ENCODE measurements at regions not wholly inside any gene's neighbourhood (a gene's known extent, or its start where the extent isn't known, plus 50 kb on each side); places are given as distances from the start of the nearest gene placed in this dataset.
A peak's percentile ranks its signal among the peaks of the same experiment; 100 is the strongest.

DNA sequence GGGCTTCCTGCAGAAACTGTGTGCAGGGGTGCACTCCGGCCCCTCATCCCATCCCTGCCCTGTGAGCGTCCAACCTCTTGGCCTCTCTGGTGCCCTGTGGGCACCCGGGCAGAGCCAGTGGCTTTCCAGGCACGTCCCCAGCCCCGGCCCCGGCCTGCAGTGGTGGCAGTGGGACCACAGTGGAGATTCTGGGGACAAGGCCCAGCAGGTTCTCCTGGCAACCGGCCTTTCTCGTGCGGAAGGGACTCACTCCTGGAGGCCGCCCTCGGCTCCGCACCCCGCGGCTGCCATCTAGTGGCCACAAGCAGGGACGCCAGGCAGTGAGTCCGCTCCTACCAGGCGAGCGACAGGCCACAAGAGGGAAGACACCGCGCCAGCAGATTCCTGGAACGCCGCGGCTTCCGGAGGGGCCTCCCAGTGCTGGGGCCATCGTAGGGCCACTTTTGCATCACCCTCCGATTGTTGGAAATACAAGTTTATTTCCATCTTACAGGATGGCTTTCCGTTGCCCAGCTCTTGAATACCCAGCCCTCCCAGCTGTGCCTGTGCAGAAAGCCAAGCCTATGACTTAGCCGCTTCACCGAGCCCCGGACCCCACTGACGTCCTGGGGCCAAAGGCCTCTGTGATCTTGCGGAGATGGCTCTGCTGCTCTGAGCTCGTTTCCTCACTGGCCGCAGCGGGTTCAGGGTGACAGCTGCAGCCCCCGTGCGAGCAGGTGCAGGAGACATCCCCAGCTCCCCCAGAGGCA, 357.3 kb downstream of the CTTN start:
- Histone ChIP-seq H3K4me3 (no peak overlapping the region), H3K27ac (no peak overlapping the region), H3K36me3 (no peaks in the 10 kb centered on the region), H3K9me3 (peaks cover 0 to 10% of the 10 kb centered on the region in 2 donors), H3K4me1 (peaks cover 0 to 7% of the 10 kb centered on the region in 2 donors), H3K27me3 (no peaks in the 10 kb centered on the region)
- TF ChIP-seq, protein P1, sequence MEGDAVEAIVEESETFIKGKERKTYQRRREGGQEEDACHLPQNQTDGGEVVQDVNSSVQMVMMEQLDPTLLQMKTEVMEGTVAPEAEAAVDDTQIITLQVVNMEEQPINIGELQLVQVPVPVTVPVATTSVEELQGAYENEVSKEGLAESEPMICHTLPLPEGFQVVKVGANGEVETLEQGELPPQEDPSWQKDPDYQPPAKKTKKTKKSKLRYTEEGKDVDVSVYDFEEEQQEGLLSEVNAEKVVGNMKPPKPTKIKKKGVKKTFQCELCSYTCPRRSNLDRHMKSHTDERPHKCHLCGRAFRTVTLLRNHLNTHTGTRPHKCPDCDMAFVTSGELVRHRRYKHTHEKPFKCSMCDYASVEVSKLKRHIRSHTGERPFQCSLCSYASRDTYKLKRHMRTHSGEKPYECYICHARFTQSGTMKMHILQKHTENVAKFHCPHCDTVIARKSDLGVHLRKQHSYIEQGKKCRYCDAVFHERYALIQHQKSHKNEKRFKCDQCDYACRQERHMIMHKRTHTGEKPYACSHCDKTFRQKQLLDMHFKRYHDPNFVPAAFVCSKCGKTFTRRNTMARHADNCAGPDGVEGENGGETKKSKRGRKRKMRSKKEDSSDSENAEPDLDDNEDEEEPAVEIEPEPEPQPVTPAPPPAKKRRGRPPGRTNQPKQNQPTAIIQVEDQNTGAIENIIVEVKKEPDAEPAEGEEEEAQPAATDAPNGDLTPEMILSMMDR (IDR thresholded peaks at IDR 0.05) = peak; percentile 87 to 97
- DNase-seq (ENCODE audit: low spot score) = peak; percentile 76

- Histone ChIP-seq H3K27ac (no peak overlapping the region), H3K4me1 (peaks cover 0 to 7% of the 10 kb centered on the region in 2 donors), H3K4me3 (no peak overlapping the region), H3K36me3 (no peaks in the 10 kb centered on the region), H3K9me3 (peaks cover 0 to 3% of the 10 kb centered on the region in 2 donors), H3K27me3 (no peaks in the 10 kb centered on the region)
- TF ChIP-seq, protein P1 (IDR thresholded peaks at IDR 0.05) = no peak
- DNase-seq (ENCODE audit: low spot score) = no peak
Measured at GRCh38 chr11:70756341-70756740, 358.0 kb downstream of the CTTN start.

- Histone ChIP-seq H3K27me3 (no peaks in the 10 kb centered on the region), H3K27ac (no peak overlapping the region), H3K9me3 (no peaks in the 10 kb centered on the region), H3K4me1 (peaks cover 0 to 7% of the 10 kb centered on the region in 2 donors), H3K4me3 (no peak overlapping the region), H3K36me3 (no peaks in the 10 kb centered on the region)
- TF ChIP-seq, protein P1 (IDR thresholded peaks at IDR 0.05) = no peak
- DNase-seq (ENCODE audit: low spot score) = no peak
Measured at GRCh38 chr11:70756756-70757155, 358.4 kb downstream of the CTTN start.

DNA sequence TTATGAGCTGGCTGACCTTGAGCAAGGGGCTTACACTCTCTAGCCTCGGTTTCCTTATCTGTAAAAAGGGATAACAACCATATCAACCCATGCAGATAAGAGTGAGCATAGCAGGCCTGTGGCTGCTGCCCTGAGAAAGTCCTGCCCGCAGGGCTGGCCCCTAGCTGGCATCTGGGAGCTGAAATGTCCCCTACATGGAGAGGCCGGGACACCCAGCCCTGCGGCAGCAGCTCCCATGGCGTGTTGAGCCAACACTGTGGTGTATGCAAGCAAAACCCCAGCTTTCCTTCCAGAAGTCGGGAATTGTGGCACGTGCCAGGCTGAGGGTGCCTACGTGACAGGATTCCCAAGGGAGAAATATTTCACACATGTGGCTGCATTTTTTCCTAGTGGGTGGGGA, 358.9 kb downstream of the CTTN start:
- Histone ChIP-seq H3K9me3 (no peaks in the 10 kb centered on the region), H3K36me3 (no peaks in the 10 kb centered on the region), H3K27me3 (no peaks in the 10 kb centered on the region), H3K4me1 (peaks cover 0 to 7% of the 10 kb centered on the region in 2 donors), H3K4me3 (no peak overlapping the region), H3K27ac (no peak overlapping the region)
- no peak for DNase-seq (ENCODE audit: low spot score)
- TF ChIP-seq, protein P1 (IDR thresholded peaks at IDR 0.05) = no peak

DNA sequence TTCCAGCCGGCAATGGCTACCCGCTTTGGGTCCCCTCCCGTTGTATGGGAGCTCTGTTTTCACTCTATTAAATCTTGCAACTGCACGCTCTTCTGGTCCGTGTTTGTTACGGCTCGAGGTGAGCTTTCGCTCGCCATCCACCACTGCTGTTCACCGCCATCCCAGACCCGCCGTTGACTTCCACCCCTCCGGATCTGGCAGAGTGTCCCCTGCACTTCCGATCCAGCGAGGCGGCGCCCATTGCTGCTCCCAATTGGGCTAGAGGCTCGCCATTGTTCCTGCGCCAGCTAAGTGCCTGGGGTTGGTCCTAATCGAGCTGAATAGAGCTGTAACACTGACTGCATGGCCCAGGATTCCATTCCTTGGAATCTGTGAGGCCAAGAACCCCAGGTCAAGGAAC, 359.9 kb downstream of the CTTN start:
- Histone ChIP-seq H3K9me3 (no peaks in the 10 kb centered on the region), H3K27me3 (no peaks in the 10 kb centered on the region), H3K4me1 (peaks cover 0 to 7% of the 10 kb centered on the region in 2 donors), H3K36me3 (no peaks in the 10 kb centered on the region), H3K27ac (no peak overlapping the region), H3K4me3 (no peak overlapping the region)
- DNase-seq (ENCODE audit: low spot score) = no peak
- TF ChIP-seq, protein P1 (IDR thresholded peaks at IDR 0.05) = no peak

- no peak for DNase-seq (ENCODE audit: low spot score)
- H3K36me3 ChIP-seq = no peaks in the 10 kb centered on the region
- no peaks in the 10 kb centered on the region for H3K9me3 ChIP-seq
- peaks cover 0 to 7% of the 10 kb centered on the region in 2 donors for H3K4me1 ChIP-seq
- H3K4me3 ChIP-seq = no peak overlapping the region
- no peak overlapping the region for H3K27ac ChIP-seq
- no peaks in the 10 kb centered on the region for H3K27me3 ChIP-seq
- TF ChIP-seq, protein P1 (IDR thresholded peaks at IDR 0.05) = no peak
Measured at GRCh38 chr11:70759846-70760245, 361.5 kb downstream of the CTTN start.

All from right atrium auricular region (tissue), 2 donors.